Stimulated activated CD8-positive, alpha-beta memory T cell treated with anti-CD3 and anti-CD28 coated beads, Interleukin-12 subunit alpha, Interleukin-12 subunit beta, amount 100 ng/mL, for 4 hours (primary cell): ENCODE measurements at regions not wholly inside any gene's neighbourhood (a gene's known extent, or its start where the extent isn't known, plus 50 kb on each side); places are given as distances from the start of the nearest gene placed in this dataset.

Experiments
- DNase-seq: peaks from one replicate; pipeline ENCODE4 v3.0.0-alpha.2; 2020; ENCODE audit warnings: low read depth

DNA sequence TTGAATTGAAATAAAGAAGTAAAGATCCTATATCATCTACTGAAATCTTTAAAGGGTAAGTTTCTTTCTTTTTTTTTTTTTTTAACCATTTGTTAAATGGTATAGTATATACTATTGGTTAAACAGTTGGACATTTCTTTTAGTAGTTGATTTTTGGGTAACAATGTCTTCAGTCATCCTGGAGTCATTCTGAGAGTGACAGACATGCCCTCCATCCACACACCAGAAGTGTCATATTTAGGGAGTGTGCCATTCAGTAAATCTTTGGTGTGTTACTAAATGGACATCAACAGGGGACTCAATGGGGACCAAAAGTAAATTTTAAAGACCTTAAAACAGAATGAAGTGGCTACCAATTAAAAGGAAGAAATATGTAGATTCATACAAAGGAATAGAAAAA lies 50.8 kb upstream of the SLC39A10 start:
- DNase-seq: no peak

DNA sequence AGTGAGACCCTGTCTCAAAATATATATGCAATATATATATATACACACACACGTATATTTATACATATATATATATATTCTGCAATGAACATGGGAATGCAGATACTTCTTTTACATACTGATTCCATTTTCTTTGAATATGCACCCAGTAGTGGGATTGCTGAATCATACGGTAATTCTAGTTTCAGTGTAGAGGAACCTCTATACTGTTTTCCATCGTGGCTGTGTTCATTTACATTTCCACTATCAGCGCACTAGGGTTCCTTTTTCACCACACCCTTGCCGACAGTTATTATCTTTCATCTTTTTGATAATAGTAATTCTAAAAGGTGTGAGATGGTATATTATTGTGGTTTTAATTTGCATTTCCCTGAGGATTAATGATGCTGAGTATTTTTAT lies 52.3 kb upstream of the SLC39A10 start:
- DNase-seq: no peak

DNA sequence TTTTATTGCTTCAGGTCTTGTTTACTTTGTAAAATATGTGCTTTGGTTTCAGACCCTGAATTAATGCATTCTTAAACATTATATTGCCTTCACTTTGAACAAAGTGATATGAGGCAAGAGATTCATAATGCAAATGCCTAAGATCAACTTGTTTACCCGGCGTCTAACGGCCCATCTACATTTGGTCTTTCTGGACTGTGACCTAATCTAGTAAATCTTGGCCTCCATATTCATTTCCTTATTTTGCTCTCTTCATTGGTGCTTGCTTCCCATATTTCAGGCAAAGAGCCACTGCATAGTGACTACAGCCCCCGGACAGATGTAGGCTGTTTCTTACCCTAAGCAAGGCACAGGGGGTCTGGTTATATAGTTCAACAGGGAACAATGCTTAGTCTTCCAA lies 53.0 kb upstream of the SLC39A10 start:
- DNase-seq: no peak

DNA sequence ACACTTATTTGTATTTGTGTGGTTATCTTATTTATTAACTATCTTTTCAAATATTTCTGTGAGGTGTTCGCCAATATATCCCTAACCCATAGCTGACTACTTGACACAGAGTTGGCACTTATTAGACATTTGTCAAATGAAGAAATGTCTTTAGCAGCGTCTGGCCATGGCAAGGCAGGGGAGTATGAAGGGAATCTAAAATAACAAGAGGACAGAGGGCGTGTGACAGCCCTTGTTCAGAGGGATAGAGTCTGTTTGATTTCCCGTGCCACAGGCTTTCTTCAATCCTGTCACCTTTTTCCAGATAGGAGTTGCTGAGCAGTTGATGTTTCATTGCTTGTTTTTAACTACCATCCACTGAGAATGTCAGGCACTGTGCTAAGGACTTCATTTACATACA lies 53.6 kb upstream of the SLC39A10 start:
- DNase-seq: no peak

DNA sequence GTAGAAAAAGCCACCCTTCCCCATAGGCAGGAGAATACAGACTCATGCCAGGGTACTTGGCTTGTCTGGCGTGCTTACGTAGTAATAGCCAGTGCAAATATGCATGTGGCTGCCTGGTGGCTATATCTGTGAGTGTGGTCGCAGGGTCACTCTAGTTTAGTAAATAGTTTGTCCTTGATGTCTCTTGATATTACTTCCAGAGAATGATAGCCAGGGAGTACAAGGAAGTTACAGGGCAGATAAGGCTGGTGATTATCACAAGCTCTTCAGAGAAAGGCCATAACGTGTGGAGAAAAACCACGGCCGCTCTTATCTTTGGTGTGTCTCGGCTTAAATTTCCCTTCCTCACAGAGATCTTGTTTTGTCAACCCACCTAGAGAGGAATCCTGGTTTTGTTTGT lies 54.3 kb upstream of the SLC39A10 start:
- DNase-seq: no peak

DNA sequence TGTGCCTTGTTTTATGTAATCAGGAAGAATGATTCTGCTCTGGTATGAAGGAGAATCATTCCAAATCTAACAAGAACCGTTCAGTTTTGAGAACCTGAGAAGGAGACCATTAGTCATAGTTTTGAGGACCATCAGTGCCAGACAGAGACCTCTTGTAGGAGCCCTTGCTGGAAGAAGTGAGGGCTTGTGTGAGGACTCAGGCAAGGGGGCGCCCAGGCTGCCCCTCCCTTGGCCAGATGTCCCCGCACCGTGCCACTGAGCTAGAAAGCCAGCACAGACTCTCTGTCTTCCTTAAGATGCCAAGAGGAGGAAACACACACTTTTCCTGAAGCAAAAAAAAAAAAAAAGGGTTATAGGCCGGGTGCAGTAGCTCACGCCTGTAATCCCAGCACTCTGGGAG lies 55.7 kb upstream of the SLC39A10 start:
- no peak for DNase-seq

DNA sequence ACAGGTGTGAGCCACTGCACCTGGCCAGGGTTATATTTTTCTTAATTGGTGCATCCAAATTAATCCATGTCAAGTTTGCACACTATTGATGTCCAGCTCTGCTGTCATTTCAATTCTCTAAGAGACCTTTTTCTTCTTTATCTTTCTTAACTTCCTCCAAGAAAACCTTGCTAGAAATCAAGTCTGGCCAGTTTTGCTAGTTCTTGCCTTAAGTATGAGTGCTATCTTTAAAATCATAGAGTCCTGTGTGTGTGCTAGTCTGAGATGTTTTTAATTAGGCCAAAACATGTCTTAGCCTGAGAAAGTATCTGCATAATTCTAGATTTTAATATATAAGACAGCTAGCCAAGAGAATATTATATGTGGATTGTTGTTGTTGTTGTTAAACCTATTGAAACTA lies 56.2 kb upstream of the SLC39A10 start:
- no peak for DNase-seq

DNA sequence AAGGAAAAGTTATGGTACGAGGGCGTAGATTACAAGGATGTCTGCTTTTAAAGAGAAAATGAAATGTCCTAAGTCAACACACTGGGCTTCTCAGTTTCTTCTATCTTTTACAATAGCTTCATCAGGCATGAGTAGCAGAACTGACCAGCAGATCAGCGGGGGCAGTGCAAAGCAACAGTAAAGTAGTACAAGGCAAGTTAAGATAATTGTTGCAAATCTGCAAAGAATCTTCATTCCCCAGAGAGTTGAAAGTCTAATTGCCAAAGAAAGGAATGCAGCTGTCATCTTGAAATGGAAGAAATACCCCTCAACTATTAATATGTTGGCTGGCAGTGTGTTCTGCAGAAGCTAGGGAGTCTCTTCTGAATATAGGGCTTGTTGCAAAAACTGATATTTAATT lies 60.2 kb upstream of the SLC39A10 start:
- no peak for DNase-seq

DNA sequence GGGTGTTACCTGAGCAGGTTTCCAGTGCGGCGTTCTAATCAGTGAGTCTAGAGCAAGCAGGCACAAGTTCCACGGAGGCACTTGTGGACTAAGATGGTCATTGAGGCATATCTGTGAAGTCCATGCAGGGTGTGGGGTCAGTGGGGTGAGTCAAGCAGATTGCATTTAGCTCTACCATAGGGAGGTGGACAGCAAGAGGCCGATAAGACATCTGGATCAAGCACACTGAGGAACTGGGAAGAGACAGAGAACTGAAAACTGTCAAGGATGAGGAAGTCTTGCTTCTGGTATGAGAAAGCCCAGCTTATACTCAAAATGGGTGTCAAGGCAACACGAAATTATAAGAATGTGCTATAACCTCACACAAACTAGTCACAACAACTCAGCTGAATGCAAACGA lies 61.2 kb upstream of the SLC39A10 start:
- DNase-seq: no peak

DNA sequence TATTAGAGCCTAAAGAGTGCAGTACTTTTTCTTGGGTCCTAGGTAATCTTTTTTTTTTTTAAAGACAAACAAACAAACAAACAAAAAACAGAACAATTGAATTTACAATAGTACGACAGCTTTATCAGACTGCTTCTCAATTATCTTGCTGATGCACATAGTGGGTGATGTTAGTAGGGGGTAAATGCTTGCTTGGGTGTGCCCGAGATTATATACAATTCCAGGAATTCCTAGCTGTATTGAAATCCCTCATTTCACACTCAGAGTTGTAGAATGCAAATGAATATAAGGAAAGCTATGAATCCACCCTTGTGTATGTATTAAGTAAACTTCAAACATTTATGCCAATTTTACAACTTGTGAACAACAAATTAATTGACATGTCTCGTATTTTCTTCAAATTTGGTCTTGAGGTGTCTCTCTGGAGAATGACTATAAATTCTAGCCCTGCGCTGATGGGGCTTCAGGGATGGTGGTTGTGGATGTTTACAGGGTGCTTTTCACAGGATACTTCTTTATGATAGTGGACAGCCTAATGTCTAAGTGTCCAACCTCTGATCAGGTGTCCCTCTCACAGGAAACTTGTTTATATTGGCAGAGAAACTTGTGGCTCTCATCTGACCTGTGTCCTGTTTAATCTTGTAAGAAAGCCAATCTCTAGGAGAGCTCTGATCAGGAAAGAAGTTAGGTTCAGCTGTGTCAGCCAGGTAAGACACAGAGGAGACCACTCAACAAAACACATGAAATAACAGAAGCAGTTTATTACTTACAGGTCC lies 61.9 kb upstream of the SLC39A10 start:
- no peak for DNase-seq

DNA sequence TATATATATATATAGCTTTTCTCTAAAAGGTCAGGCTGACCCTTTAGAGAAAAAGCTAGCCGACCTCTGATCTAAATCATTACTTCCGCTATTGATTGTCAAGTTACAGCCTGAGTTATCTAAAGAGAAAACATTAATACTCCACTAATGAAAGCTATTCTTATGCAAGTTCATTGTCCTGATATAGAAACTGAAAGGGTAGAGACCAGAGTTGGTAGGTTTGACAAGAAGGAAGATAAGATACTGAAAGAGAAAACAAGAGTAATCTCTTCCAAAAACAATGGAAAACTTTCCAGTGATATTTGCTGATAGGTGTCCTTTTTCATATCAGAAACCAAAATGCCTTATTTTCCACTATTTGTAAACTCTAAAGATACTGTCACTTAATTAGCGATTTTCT lies 62.8 kb upstream of the SLC39A10 start:
- DNase-seq: no peak

DNA sequence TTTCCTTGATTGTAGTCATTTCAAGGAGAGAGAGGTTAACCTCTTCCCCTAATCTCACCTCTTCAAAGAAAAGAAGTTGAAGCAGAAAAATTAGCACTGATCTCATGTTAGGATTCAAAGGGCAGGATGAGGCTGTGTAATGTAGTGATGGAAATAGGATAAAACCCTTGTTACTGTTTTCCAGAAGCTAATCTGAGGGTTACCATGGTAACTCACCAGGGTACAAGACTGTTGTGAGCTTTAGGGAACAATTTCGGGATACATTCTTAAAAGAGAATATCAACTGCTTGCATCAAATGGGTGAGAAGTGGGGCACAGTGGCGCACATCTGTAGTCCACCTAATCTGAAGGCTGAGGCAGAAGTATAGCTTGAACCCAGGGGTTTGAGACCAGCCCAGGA lies 64.9 kb upstream of the SLC39A10 start:
- no peak for DNase-seq

DNA sequence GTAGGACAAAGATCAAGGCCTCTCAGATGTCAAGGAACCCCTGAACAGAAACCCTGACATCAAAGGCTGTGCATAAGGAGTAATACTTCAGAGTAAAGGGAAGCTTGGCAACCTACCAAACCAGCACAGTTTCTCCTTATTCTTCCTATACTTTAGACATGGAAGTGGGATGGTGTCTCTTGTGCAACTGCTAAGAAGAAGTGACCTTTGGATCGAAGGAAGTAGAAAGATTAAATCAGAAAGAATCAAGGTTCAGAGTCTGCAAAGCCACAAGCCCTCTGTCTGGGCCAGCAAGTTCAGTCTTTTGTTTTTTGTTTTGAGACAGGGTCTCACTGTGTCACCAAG lies 66.2 kb upstream of the SLC39A10 start:
- DNase-seq: no peak

DNA sequence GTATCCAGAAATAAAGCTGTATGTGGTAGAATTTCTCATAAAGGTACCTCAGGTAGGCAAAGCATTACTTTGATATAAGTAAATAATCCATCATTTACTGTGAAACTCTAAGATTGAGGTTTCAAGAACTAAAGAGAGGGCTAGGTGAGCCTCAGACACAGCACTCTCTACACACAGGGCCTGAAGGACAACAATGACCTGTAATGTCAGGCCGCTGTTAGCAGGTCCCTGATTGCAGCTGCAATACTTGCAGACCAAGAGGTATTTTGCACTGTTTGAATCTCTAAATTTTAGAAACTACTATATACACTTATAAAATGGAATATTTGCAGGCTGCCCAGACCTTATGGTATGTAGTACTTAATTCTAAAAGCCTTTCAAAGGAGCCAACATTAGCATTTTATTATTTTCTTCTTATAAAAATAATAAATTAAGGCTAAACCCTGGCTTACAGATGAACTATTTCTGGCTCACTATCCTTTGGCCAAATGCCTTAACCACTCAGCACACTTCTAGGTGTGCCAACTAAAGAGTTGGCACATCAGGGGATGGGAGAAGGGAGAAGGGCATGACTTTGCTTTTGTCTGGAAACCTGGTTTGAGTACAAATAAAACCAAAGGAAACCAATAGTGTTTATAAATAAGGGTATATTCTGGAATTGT lies 66.7 kb upstream of the SLC39A10 start:
- no peak for DNase-seq

DNA sequence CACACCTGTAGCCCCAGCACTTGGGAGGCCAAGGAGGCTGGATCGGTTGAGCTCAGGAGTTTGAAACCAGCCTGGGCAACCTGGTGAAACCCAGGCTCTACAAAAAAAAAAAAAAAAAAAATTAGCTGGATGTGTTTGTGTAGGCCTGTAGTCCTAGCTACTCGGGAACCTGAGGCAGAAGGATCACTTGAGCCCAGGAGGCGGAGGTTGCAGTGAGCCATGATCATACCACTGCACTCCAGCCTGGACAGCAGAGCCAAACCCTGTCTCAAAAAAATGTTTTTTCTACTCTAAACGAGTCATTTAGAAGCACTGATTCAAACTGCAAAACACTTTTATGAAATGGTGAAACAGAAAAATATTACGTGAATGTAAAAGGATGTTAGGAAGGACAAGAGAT lies 69.1 kb upstream of the SLC39A10 start:
- no peak for DNase-seq

DNA sequence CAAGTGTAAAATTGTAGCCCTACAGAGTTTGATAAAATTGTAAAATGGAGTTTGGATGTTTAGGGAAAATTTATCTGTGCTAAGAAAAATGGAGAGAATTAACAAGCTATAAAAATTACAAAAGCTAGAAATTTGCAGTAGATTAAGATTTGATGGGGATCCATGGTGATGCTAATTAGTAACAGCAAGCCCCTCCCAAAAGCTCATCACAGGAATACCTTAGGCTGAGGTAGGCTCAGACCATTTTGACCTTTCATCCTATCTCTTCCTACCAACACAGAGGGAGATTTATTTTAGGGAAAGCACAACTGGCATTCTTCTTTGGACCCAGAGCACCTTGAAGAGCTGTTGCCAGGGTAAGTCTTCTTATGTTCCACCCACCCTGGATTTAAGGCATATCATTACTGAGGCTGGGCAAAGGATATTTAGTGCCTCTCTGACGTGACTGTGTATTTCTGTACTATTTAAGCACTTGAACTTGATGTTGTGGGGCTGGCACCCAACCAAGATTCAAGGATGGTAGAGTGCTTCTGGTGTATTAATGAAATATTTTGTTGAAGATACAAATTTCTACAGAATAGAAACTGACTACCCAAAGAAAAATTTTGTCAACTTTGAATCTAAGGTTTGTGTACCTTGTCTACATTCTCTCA lies 70.8 kb upstream of the SLC39A10 start:
- no peak for DNase-seq

DNA sequence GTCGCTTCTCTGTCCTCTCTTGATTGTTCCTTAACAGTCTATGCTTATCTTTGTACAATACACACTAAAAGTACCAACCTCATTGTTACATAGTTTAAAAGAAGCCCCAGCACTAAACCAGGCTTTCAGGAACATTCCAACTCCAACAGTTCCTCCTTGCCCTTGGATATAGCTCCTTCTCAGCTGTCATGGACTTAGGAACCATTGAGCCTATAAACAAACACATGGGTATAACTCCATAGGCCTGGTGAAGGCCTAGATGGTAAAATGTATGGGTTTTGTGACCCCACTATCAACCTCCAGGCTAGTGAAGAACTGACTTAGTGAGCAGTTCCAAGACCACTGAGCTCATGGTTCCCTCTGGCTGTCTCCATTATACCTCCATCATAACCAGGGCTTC lies 74.8 kb upstream of the SLC39A10 start:
- no peak for DNase-seq

DNA sequence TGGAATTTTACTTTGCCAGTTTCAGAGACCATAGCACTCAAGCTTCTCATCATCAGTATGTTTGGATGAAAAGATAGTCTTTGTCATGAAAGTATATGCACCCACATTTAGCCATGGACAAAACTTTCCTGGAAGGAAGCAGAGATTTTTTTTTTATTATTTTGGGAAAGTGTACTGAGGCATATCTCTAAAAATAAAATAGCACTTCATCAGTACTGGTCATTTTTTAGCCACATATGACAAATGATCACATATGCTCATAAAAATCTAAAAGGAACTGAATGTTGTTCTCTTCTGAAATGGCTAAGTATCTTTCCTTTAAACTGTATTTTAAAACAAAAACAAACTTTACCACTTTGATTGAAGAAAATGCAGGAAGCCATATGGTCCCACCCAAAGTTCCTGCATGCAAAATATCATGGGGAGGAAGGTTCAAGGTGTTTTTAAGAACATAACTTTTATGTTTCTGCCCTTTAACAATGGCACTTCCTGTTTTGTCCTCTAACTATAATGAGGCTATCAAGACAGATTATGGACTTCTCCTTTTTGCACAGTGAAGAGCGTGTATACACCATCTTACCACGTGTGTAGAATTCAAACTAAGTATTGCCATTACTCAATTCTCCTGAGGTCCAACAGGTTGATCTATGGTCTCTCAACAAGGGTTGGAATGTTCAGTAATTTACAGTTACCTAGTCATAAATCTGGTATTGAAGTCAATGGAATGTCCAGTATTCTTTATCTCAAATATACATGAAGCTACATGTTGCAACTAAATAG lies 77.1 kb upstream of the SLC39A10 start:
- no peak for DNase-seq

DNA sequence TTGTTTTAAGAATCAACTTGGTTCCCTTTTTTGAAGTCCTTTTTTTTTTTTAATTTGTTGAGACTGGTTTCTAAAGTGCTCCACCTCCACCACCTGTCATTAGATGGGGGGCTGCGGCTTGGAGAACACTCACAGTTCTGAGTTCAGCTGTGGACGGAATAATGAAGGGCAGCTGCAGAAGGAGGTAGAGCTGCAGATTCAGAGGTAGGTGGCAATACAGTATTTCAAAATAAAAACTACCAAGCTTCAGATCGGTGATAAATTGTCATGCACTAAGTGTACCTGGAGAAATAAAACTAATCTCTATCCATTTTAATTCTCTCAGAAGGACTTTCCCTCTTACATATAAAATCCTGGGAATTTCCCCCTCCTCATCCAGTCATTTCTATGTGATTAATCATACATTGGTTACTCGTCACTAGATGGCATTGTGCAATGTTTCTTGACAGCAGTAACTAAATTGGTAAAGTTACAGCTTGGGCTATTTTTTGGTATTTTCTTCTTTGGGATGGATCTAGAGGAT lies 81.1 kb upstream of the SLC39A10 start:
- no peak for DNase-seq

DNA sequence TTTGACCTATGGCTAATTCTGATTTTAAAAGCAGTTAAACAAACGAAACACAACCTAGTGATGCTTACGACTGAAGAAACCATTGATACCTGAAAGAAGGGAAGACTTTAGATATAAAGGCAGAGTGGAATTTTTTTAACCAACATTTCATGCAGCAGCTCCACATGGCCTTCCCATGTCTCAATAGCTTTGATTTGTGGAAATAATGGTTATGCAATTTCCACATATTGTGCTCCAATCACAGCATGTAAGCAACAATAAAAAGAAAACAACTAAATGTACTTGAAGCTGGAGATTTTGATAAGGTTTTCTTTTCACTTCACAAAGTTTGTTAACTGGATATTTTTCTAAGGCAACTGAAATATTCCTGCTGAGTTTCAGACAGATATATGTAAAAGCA lies 82.0 kb upstream of the SLC39A10 start:
- DNase-seq: no peak

DNA sequence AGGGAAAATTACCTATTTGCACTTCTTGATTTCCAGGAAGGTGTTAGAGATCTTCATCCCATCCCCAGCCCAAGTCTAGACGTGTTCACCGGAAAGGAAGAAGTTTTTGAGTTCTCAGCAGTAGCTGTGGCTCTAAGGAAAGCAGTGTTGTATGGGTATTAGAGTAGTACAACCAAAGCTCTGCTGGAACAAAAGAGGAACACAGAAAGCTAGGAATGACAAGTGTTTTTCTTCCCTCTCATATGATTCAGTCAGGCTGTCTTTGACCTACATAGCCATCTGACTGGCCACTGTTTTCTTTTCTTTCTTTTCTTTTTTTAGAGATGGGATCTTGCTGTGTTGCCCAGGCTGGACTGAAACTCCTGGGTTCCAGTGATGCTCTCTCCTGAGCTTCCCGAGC lies 82.7 kb upstream of the SLC39A10 start:
- DNase-seq: no peak

DNA sequence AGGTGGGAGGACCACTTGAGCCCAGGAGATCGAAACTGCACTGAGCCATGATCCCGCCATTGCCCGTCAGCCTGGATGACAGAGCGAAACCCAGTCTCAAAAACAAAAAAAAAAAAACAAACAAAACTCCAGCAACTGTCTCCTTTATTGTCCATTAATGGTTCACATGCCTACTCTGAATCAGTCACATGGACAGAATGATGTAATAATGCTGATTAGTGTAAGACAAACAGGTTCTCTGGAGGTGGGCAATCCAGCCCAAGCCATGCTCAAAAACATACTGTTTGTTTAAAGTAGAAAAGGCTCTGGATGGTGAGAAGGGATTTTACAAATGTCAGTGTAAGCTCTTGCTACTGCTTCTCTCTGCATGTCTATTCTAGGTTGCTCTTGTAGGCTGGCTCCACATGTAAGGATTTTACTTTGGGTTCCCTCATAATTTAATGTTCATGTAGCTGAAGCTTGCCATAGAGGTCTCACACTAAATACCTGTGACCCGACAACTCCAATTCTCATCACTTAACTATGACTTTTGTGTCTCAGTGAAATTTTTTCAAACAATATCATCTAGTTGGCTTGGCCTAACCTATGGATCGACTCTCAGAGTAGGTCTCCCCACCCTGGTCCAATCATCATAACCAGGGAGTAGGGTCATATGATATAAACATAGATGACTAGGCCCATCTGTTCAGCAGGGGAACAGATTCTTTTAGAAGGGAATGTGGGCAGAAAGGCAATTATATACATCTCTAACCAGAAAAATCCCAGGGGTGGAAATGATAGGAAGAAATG lies 83.9 kb upstream of the SLC39A10 start:
- DNase-seq: no peak
